Spleen (tissue), 7 donors: ENCODE measurements at regions not wholly inside any gene's neighbourhood (a gene's known extent, or its start where the extent isn't known, plus 50 kb on each side); places are given as distances from the start of the nearest gene placed in this dataset.

Experiments used
- POLR2AphosphoS5 ChIP-seq, 3 donors: sonication (generic); formaldehyde crosslinking; IDR thresholded peaks; one replicate each; pipeline ENCODE4 v1.5.1; 2017; ENCODE audit warnings: antibody characterized with exemption in 3 of 3
- TF ChIP-seq, protein P1 (sequence below), 11 experiments: fragments of 200-600 bp in 7 of 11; fragments of 450-650 bp in 4 of 11; sonication (generic) in 4 of 11; IDR thresholded peaks in 8 of 11; conservative IDR thresholded peaks in 3 of 11; 1 replicate in 7 of 11; 2 replicates in 4 of 11; pipeline versions ENCODE4 v1.4.0 to v1.8.0; 2016 to 2021; ENCODE audit warnings: antibody characterized with exemption in 11 of 11, inconsistent platforms in 4 of 11, mild to moderate bottlenecking in 1 of 11
- donor health status: DM: no; HTN: no; CAD: no; lungs with moderate emphysema.
- donor health status: DM: no; HTN: no; CAD: no.
- donor health status: DM: no; HTN: no; CAD: no.

DNA sequence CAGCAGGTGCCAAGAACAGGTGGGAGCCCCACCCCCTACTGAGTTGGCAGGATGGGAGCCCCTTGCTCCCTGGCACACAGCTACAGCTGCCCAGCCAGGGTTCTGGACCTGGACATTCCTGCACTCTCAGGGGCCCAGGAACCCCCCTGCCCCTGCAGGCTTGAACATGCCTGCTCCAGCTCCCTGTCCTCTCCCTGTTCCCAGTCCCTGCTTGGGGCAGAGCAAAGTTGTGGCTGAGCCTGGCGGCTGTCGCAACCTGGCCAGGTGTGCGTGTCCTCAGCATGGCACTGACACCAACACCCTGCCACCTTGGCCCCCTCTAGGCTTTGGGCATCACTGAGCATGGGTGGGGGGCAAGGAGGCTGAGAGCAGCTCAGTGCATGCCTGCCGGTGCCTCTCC lies 491.2 kb upstream of the NOX3 start:
- TF ChIP-seq, protein P1, sequence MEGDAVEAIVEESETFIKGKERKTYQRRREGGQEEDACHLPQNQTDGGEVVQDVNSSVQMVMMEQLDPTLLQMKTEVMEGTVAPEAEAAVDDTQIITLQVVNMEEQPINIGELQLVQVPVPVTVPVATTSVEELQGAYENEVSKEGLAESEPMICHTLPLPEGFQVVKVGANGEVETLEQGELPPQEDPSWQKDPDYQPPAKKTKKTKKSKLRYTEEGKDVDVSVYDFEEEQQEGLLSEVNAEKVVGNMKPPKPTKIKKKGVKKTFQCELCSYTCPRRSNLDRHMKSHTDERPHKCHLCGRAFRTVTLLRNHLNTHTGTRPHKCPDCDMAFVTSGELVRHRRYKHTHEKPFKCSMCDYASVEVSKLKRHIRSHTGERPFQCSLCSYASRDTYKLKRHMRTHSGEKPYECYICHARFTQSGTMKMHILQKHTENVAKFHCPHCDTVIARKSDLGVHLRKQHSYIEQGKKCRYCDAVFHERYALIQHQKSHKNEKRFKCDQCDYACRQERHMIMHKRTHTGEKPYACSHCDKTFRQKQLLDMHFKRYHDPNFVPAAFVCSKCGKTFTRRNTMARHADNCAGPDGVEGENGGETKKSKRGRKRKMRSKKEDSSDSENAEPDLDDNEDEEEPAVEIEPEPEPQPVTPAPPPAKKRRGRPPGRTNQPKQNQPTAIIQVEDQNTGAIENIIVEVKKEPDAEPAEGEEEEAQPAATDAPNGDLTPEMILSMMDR (IDR thresholded peaks at IDR 0.05 in 8 of 11, conservative IDR thresholded peaks at IDR 0.05 in 3 of 11): no peak
- TF ChIP-seq POLR2AphosphoS5 (IDR thresholded peaks at IDR 0.05): no peak
